ENCODE measurements at regions not wholly inside any gene's neighbourhood (a gene's known extent, or its start where the extent isn't known, plus 50 kb on each side); places are given as distances from the start of the nearest gene placed in this dataset.
A peak's percentile ranks its signal among the peaks of the same experiment; 100 is the strongest.

GRCh38 chr3:148585671-148586379 lies 111.9 kb upstream of the AGTR1 start:
- ATAC-seq = no peak
- intact Hi-C loops (cut with DNase I, micrococcal nuclease) = no loop called here
- DNase-seq = no peak

- no peak for DNase-seq
- intact Hi-C loops (cut with DNase I, micrococcal nuclease) = no loop called here
- no peak for ATAC-seq
Observed at GRCh38 chr3:148588291-148588690, 109.4 kb upstream of the AGTR1 start.

GRCh38 chr3:148591525-148591924 lies 106.2 kb upstream of the AGTR1 start:
- no peak for ATAC-seq
- intact Hi-C loops (cut with DNase I, micrococcal nuclease) = no loop called here
- DNase-seq = no peak

DNA sequence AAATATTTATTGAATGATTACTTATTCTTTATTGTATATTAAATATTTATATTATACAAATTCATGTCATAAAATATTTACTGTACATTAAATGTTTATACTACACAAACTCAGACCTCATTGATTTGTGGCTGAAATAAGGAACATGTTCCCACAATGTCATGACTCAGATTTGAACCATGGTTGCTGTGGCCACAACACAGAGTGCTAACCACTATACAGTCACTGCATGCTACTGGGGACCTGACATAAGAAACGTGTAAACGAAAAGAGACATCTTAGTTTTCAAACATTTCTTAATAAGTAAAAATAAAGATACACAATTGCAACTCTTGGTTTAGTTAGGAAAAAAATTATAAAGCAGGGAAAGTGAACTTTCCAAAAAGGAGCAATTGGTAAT lies 99.1 kb upstream of the AGTR1 start:
- intact Hi-C loops (cut with DNase I, micrococcal nuclease) = no loop called here
- ATAC-seq = no peak

GRCh38 chr3:148599481-148599880 lies 98.2 kb upstream of the AGTR1 start:
- DNase-seq (peak; percentile 21 to 42), ATAC-seq (peak; percentile 61)
- intact Hi-C loops (cut with DNase I, micrococcal nuclease) = no loop called here

More for the DNA sequence above, 99.1 kb upstream of the AGTR1 start:
- DNase-seq = no peak

- ATAC-seq = no peak
- intact Hi-C loops (cut with DNase I, micrococcal nuclease) = no loop called here
- no peak for DNase-seq
Observed at GRCh38 chr3:148600440-148600839, 97.3 kb upstream of the AGTR1 start.

DNA sequence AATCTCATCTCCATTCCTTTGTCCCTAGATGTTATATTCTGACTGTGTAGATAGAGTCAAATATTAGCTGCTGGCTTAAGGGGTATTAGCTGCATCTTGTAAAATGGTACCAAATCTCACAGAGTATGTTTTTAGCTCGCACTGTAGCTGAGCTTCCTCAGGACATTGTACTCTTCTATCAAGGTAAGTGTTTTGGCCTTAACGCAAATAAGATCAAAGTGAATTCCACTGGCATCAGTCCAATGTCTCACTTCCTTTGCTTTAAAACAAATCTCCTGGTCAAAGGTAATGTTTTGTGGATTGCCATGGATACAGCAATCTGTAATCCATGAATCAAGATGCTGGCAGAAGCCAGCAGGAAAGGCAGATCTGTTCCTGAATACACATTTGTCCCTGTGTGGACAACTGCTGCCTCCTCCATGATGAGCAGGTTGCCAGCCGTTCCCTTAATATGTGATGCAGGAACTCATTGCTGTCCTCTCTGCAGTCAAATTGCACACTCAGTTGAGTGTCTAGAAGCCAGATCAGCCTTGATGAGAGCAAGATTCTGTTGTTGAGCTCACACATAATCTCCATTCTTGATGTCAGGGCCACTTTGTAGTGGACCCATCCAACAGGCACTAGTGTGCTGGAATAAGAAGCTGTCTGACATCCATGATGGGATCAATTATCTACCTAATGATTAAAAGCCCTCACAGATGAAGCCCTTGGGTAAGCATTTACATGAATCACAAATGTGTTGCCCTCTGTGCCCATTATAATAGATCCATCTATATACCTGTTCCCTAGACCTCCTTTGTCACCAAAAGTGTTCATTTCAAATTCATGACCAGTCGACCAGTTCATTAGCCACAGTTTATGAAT lies 96.6 kb upstream of the AGTR1 start:
- ATAC-seq (peak; percentile 86), DNase-seq (peak; percentile 18 to 57)
- intact Hi-C loops (cut with DNase I, micrococcal nuclease) = no loop called here

- intact Hi-C loops (cut with DNase I, micrococcal nuclease) = no loop called here
- peak; percentile 85 for ATAC-seq
- DNase-seq = no peak
Observed at GRCh38 chr3:148601766-148602685, 95.7 kb upstream of the AGTR1 start.

DNA sequence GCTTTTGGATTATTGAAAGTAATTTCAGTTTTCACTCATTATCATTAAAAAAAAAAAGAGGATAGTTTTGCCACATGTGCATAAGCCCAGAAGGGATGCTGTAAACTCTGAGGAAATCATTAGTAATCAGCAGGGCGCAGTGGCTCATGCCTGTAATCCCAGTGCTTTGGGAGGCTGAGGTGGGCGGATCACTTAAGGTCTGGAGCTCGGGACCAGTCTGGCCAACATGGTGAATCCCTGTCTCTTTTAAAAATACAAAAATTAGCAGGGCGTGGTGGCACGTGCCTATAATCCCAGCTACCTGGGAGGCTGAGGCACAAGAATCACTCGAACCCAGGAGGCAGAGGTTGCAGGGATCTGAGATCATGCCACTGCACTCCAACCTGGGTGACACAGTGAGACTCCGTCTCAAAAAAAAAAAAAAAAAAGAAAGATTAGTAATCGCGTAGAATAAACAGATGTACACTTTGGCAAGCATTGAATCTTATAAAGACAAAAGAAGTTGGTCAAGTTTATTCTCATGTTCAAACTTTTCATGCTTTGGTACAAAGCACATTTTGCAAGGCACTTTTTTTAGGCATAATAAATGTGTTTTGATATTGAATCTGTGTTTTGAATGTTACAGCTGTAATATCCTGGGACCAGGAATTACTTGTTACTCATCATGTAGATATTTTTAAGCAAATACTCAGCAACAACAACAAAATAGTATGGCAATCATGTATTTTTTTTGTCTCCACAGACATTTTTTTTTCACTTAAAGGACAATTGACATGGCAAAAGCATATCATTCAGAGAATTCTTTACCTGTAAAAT lies 93.2 kb upstream of the AGTR1 start:
- intact Hi-C loops (cut with DNase I, micrococcal nuclease) = no loop called here
- DNase-seq (no peak), ATAC-seq (no peak)

- no peak for ATAC-seq
- intact Hi-C loops (cut with DNase I, micrococcal nuclease) = no loop called here
Observed at GRCh38 chr3:148605521-148605920, 92.2 kb upstream of the AGTR1 start.

GRCh38 chr3:148606979-148607378 lies 90.7 kb upstream of the AGTR1 start:
- ATAC-seq = no peak
- intact Hi-C loops (cut with DNase I, micrococcal nuclease) = no loop called here

More at GRCh38 chr3:148605521-148605920, 92.2 kb upstream of the AGTR1 start:
- DNase-seq = no peak

GRCh38 chr3:148607491-148607890 lies 90.2 kb upstream of the AGTR1 start:
- intact Hi-C loops (cut with DNase I, micrococcal nuclease) = no loop called here
- ATAC-seq (no peak), DNase-seq (no peak)

More at GRCh38 chr3:148606979-148607378, 90.7 kb upstream of the AGTR1 start:
- DNase-seq = peak in 1 of 2 donors; percentile 54

DNA sequence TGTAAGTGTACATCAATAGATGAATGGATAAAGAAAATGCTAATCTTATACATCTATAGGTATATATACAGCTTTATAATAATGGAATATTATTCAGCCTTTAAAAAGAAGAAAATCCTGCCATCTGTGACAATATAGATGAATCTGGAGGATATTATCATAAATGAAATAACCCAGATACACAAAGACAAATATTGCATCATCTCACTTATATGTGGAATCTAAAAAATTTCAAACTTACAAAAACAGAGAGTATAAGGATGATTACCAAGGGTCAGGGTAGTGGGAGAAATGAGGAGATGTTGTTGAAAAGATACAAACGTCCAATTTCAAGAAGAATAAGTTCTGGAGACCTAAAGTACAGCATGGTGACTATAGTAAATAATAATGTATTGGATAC lies 85.4 kb upstream of the AGTR1 start:
- intact Hi-C loops (cut with DNase I, micrococcal nuclease) = no loop called here
- no peak for ATAC-seq
- no peak for DNase-seq

GRCh38 chr3:148615382-148615781 lies 82.3 kb upstream of the AGTR1 start:
- intact Hi-C loops (cut with DNase I, micrococcal nuclease) = no loop called here
- ATAC-seq (no peak), DNase-seq (no peak)

DNA sequence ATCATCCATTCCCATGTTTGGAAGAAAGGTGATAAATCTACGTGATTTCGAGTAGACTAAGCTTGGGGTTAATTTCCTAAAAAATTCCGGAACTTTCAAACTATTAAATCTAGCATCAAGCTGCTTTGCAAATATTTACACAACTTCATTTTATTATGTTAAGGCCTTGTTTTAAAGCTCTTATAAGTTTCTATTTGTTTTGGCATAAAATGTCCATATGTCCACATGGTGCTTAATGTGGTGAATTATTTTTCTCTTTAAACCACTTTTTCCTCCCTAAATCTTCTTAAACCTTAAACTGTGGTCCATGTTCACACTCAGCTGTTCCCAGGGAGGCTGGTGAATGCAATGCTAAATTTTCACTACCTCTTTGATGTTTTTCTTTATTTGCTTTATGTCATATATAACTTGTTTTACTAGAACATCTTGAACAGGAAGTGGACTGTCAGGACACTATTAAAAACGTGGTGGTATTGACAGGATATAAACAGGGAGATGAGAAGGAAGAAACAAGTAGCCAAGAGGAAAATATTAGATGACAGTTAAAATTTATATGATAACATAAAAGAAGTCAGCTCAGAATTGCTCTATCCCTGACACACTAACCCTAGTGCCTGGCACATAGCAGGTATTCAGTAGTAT lies 72.5 kb upstream of the AGTR1 start:
- peak; percentile 80 for ATAC-seq
- DNase-seq = no peak
- intact Hi-C loops (cut with DNase I, micrococcal nuclease) = no loop called here

- intact Hi-C loops (cut with DNase I, micrococcal nuclease) = no loop called here
Observed at GRCh38 chr3:148625991-148626390, 71.7 kb upstream of the AGTR1 start.

DNA sequence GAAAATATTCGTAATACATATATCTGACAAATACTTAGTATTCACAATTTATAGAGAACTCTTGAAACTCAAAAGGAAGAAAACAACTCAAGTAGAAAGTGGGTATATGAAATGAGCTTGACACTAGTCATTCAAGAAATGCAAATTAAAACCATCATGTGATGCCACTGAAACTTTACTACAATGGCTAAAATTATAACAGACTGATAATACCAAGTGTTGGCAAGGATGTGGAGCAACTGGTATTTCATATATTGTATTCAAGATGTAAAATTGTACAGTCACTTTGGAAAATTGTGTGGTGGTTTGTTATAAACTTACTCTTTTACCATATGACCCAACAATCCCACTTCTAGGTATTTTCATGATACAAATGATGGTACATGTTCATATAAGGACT lies 68.7 kb upstream of the AGTR1 start:
- no peak for DNase-seq
- ATAC-seq = no peak
- intact Hi-C loops (cut with DNase I, micrococcal nuclease) = no loop called here

More at GRCh38 chr3:148625991-148626390, 71.7 kb upstream of the AGTR1 start:
- no peak for DNase-seq
- no peak for ATAC-seq

Measured in left colon (tissue), 2 donors.